Activated naive CD8-positive, alpha-beta T cell (primary cell): ENCODE measurements at regions not wholly inside any gene's neighbourhood (a gene's known extent, or its start where the extent isn't known, plus 50 kb on each side); places are given as distances from the start of the nearest gene placed in this dataset.

ENCODE experiments used
- H3K27ac Mint-ChIP-seq: one replicate; pipeline ENCODE4 v1.8.0; 2021; ENCODE audit warnings: mixed read lengths
- H3K27me3 Mint-ChIP-seq: one replicate; pipeline ENCODE4 v1.8.0; 2021; ENCODE audit warnings: mixed read lengths
- H3K36me3 Mint-ChIP-seq: one replicate; pipeline ENCODE4 v1.8.0; 2021; ENCODE audit warnings: mixed read lengths
- H3K4me1 Mint-ChIP-seq: one replicate; pipeline ENCODE4 v1.8.0; 2021; ENCODE audit warnings: low read depth, mixed read lengths
- H3K4me3 Mint-ChIP-seq: one replicate; pipeline ENCODE4 v1.8.0; 2021; ENCODE audit warnings: mild to moderate bottlenecking, mixed read lengths
- H3K9me3 Mint-ChIP-seq: one replicate; pipeline ENCODE4 v1.8.0; 2021; ENCODE audit warnings: low read depth, mixed read lengths

- Mint-ChIP-seq H3K9me3 (peaks cover 17% of the 10 kb centered on the region), H3K36me3 (no peaks in the 10 kb centered on the region), H3K4me3 (no peak overlapping the region)
Observed at GRCh38 chr18:26794230-26795101, 71.0 kb downstream of the AQP4 start.

GRCh38 chr18:26792661-26793060, 72.8 kb downstream of the AQP4 start:
- Mint-ChIP-seq H3K9me3 (peaks cover 4% of the 10 kb centered on the region), H3K36me3 (no peaks in the 10 kb centered on the region), H3K4me3 (no peak overlapping the region), H3K27ac (no peak overlapping the region), H3K4me1 (no peaks in the 10 kb centered on the region), H3K27me3 (peaks cover 2% of the 10 kb centered on the region)

More at GRCh38 chr18:26794230-26795101, 71.0 kb downstream of the AQP4 start:
- H3K27ac Mint-ChIP-seq, result no peak overlapping the region
- peaks cover 2% of the 10 kb centered on the region for H3K27me3 Mint-ChIP-seq
- no peaks in the 10 kb centered on the region for H3K4me1 Mint-ChIP-seq

- no peaks in the 10 kb centered on the region for H3K36me3 Mint-ChIP-seq
- no peaks in the 10 kb centered on the region for H3K9me3 Mint-ChIP-seq
- no peak overlapping the region for H3K27ac Mint-ChIP-seq
- H3K4me3 Mint-ChIP-seq, result no peak overlapping the region
- H3K4me1 Mint-ChIP-seq, result no peaks in the 10 kb centered on the region
- H3K27me3 Mint-ChIP-seq, result peaks cover 2% of the 10 kb centered on the region
Observed at GRCh38 chr18:26791676-26792075, 73.8 kb downstream of the AQP4 start.

GRCh38 chr18:26784599-26784998, 80.9 kb downstream of the AQP4 start:
- Mint-ChIP-seq H3K4me3 (no peak overlapping the region), H3K27me3 (peaks cover 2% of the 10 kb centered on the region), H3K36me3 (no peaks in the 10 kb centered on the region), H3K9me3 (no peaks in the 10 kb centered on the region), H3K27ac (no peak overlapping the region), H3K4me1 (no peaks in the 10 kb centered on the region)

GRCh38 chr18:26783170-26783569, 82.3 kb downstream of the AQP4 start:
- H3K36me3 Mint-ChIP-seq, result no peaks in the 10 kb centered on the region
- peaks cover 2% of the 10 kb centered on the region for H3K27me3 Mint-ChIP-seq
- H3K4me1 Mint-ChIP-seq, result no peaks in the 10 kb centered on the region
- no peaks in the 10 kb centered on the region for H3K9me3 Mint-ChIP-seq
- no peak overlapping the region for H3K27ac Mint-ChIP-seq
- H3K4me3 Mint-ChIP-seq, result no peak overlapping the region

GRCh38 chr18:26780520-26781325, 84.8 kb downstream of the AQP4 start:
- Mint-ChIP-seq H3K4me3 (no peak overlapping the region), H3K27ac (no peak overlapping the region), H3K4me1 (no peaks in the 10 kb centered on the region), H3K36me3 (no peaks in the 10 kb centered on the region), H3K9me3 (no peaks in the 10 kb centered on the region), H3K27me3 (peaks cover 2% of the 10 kb centered on the region)

- no peak overlapping the region for H3K27ac Mint-ChIP-seq
- no peaks in the 10 kb centered on the region for H3K36me3 Mint-ChIP-seq
- no peaks in the 10 kb centered on the region for H3K4me1 Mint-ChIP-seq
- H3K27me3 Mint-ChIP-seq, result peaks cover 3% of the 10 kb centered on the region
- no peak overlapping the region for H3K4me3 Mint-ChIP-seq
- no peaks in the 10 kb centered on the region for H3K9me3 Mint-ChIP-seq
Observed at GRCh38 chr18:26778054-26778393, 87.5 kb downstream of the AQP4 start.

- H3K4me3 Mint-ChIP-seq, result no peak overlapping the region
- H3K9me3 Mint-ChIP-seq, result no peaks in the 10 kb centered on the region
- H3K27me3 Mint-ChIP-seq, result peaks cover 3% of the 10 kb centered on the region
- H3K4me1 Mint-ChIP-seq, result no peaks in the 10 kb centered on the region
- no peaks in the 10 kb centered on the region for H3K36me3 Mint-ChIP-seq
- no peak overlapping the region for H3K27ac Mint-ChIP-seq
Observed at GRCh38 chr18:26777351-26778053, 88.0 kb downstream of the AQP4 start.

- Mint-ChIP-seq H3K36me3 (no peaks in the 10 kb centered on the region), H3K4me3 (no peak overlapping the region), H3K27ac (no peak overlapping the region), H3K9me3 (no peaks in the 10 kb centered on the region), H3K4me1 (no peaks in the 10 kb centered on the region), H3K27me3 (peaks cover 1% of the 10 kb centered on the region)
Observed at GRCh38 chr18:26772691-26773090, 92.8 kb downstream of the AQP4 start.

GRCh38 chr18:26771524-26771923, 94.0 kb downstream of the AQP4 start:
- H3K9me3 Mint-ChIP-seq, result no peaks in the 10 kb centered on the region
- no peak overlapping the region for H3K27ac Mint-ChIP-seq
- no peak overlapping the region for H3K4me3 Mint-ChIP-seq
- H3K36me3 Mint-ChIP-seq, result no peaks in the 10 kb centered on the region
- H3K4me1 Mint-ChIP-seq, result no peaks in the 10 kb centered on the region
- peaks cover 1% of the 10 kb centered on the region for H3K27me3 Mint-ChIP-seq

- H3K27me3 Mint-ChIP-seq, result no peaks in the 10 kb centered on the region
- no peak overlapping the region for H3K27ac Mint-ChIP-seq
- H3K4me1 Mint-ChIP-seq, result no peaks in the 10 kb centered on the region
- H3K4me3 Mint-ChIP-seq, result no peak overlapping the region
- no peaks in the 10 kb centered on the region for H3K36me3 Mint-ChIP-seq
- H3K9me3 Mint-ChIP-seq, result no peaks in the 10 kb centered on the region
Observed at GRCh38 chr18:26768385-26768784, 97.1 kb downstream of the AQP4 start.

GRCh38 chr18:26765498-26765897, 100.0 kb downstream of the AQP4 start:
- Mint-ChIP-seq H3K36me3 (no peaks in the 10 kb centered on the region), H3K4me1 (no peaks in the 10 kb centered on the region), H3K9me3 (no peaks in the 10 kb centered on the region), H3K27me3 (no peaks in the 10 kb centered on the region), H3K4me3 (no peak overlapping the region), H3K27ac (no peak overlapping the region)

GRCh38 chr18:26764586-26764985, 100.9 kb downstream of the AQP4 start:
- no peak overlapping the region for H3K27ac Mint-ChIP-seq
- H3K9me3 Mint-ChIP-seq, result no peaks in the 10 kb centered on the region
- no peaks in the 10 kb centered on the region for H3K27me3 Mint-ChIP-seq
- H3K4me3 Mint-ChIP-seq, result no peak overlapping the region
- H3K4me1 Mint-ChIP-seq, result no peaks in the 10 kb centered on the region
- no peaks in the 10 kb centered on the region for H3K36me3 Mint-ChIP-seq

GRCh38 chr18:26764177-26764576, 101.3 kb downstream of the AQP4 start:
- no peaks in the 10 kb centered on the region for H3K9me3 Mint-ChIP-seq
- no peaks in the 10 kb centered on the region for H3K4me1 Mint-ChIP-seq
- no peak overlapping the region for H3K4me3 Mint-ChIP-seq
- no peaks in the 10 kb centered on the region for H3K27me3 Mint-ChIP-seq
- H3K36me3 Mint-ChIP-seq, result no peaks in the 10 kb centered on the region
- no peak overlapping the region for H3K27ac Mint-ChIP-seq
